ENCODE measurements at regions not wholly inside any gene's neighbourhood (a gene's known extent, or its start where the extent isn't known, plus 50 kb on each side); places are given as distances from the start of the nearest gene placed in this dataset.

DNA sequence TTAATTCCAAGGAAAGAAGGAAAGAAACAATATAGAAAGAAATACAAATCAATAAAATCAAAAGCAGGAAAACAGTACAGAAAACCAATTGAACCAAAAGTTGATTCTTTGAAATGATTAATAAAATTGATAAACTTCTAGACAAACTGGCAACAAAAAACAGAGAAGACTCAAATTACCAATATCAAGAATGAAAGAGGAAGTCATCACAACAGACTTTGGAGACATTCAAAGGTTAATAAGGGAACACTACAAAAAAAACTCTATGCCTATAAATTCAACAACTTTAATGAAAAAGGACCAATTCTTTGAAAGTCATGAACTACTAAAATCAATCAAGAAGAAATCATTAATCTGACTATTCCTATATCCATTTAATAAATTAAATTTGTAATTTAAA lies 329.3 kb upstream of the NR5A2 start:
- no peak for DNase-seq (ENCODE audit: low read depth in 2 of 2)

DNA sequence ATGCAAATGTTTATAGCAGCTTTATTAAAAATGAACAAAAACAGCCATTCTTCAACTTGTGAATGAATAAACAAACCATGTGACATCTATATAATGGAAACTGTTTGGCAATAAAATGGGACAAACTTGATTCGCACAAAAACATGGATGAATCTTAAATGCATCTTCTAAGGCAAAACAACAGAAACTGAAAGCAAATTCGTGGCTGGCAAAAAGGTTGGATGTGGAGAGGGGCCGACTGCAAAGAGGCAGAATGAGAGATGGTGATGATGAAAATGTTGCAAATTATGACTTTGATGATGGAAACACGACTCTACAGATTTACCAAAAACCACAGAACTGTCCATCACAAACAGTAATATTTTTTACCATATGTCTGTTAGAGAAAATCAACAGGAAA lies 327.0 kb upstream of the NR5A2 start:
- no peak for DNase-seq (ENCODE audit: low read depth in 2 of 2)

GRCh38 chr1:199701726-199702125 lies 325.8 kb upstream of the NR5A2 start:
- DNase-seq (ENCODE audit: low read depth in 2 of 2), result no peak

GRCh38 chr1:199704231-199704630 lies 323.3 kb upstream of the NR5A2 start:
- DNase-seq (ENCODE audit: low read depth in 2 of 2), result no peak

DNA sequence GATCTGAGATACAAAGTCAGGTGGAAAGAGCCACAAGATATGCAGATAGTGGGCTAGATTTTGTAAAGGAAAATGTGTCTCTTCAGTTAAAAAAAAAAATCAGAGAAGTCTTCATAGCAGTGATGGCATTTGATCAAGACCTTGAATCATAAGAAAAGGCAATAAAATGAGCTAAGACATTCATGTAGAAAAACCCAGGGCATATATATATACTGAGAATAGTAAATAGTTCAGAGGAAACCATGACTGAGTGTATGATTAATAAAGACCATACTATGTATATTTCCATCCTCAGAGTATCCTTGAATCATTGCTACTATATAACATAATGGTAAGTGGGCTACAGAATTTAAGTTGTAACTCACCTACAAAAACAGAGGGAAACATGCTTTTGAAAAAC lies 321.7 kb upstream of the NR5A2 start:
- DNase-seq (ENCODE audit: low read depth in 2 of 2), result no peak

DNA sequence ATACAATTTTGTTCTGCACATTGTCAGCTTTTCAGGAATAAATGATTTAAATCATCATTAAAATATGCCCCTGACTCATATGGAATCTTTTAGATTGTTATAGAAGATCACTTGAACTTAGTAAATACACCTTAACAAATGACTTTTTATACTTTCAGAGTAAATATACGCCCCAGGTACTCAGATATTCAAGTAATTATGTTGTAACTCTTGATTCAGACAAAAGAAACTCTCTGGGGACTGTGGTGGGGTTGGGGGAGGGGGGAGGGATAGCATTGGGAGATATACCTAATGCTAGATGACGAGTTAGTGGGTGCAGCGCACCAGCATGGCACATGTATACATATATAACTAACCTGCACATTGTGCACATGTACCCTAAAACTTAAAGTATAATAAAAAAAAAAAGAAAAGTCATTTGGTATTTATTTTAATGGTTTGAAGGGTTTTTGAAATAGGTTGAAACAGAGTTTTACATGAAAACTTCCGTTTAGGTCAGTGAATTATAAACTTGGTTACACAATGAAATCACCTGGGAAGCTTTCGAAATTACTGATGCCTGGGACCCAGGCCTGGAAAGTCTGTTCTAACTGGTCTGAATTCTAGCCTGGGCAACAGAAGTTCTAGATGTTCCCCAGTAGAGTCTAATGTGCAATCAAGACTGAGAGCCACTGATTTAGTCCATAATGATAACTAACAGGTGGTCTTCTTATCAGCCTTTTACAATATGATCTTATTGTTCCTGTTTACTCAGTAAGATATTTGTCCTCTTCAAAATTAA lies 320.5 kb upstream of the NR5A2 start:
- no peak for DNase-seq (ENCODE audit: low read depth in 2 of 2)

DNA sequence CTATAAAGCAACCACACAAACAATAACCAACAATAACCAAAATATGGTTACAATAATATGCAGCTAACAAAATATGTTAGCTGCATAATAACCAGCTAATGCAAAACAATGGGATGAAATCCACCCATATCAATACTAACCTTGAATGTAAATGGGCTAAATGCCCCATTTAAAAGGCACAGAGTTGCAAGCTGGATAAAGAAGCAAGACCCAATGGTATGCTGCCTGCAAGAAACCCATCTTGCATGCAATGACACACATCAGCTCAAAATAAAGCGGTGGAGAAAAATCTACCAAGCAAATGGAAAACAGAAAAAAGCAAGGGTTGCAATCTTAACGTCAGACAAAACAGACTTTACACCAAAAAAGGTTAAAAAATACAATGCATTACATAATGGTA lies 316.5 kb upstream of the NR5A2 start:
- DNase-seq (ENCODE audit: low read depth in 2 of 2), result no peak

- no peak for DNase-seq (ENCODE audit: low read depth in 2 of 2)
Measured at GRCh38 chr1:199716729-199717128, 310.8 kb upstream of the NR5A2 start.

GRCh38 chr1:199719156-199719842 lies 308.2 kb upstream of the NR5A2 start:
- DNase-seq (ENCODE audit: low read depth in 2 of 2), result no peak

GRCh38 chr1:199720496-199720895 lies 307.0 kb upstream of the NR5A2 start:
- DNase-seq (ENCODE audit: low read depth in 2 of 2), result no peak

DNA sequence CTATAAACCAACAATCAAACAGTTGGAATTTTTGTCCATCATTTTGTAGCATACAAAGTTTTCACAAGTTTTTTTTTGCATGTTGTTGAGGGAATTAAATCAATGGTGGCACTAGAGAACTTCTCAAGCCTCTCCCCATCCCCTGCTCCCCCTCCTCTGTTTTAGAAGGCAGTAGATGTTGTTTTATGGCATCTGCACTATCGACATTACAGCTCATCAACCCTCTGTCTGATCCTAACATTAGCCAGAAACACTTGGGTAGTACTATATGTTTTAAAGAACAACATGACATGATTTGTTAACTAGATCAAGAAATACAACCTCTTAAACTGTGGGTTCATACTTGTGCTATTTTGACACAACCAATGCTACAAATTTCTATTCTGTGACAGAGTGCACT lies 306.5 kb upstream of the NR5A2 start:
- no peak for DNase-seq (ENCODE audit: low read depth in 2 of 2)

GRCh38 chr1:199723250-199723956 lies 304.1 kb upstream of the NR5A2 start:
- no peak for DNase-seq (ENCODE audit: low read depth in 2 of 2)

- no peak for DNase-seq (ENCODE audit: low read depth in 2 of 2)
Measured at GRCh38 chr1:199724049-199724448, 303.5 kb upstream of the NR5A2 start.

DNA sequence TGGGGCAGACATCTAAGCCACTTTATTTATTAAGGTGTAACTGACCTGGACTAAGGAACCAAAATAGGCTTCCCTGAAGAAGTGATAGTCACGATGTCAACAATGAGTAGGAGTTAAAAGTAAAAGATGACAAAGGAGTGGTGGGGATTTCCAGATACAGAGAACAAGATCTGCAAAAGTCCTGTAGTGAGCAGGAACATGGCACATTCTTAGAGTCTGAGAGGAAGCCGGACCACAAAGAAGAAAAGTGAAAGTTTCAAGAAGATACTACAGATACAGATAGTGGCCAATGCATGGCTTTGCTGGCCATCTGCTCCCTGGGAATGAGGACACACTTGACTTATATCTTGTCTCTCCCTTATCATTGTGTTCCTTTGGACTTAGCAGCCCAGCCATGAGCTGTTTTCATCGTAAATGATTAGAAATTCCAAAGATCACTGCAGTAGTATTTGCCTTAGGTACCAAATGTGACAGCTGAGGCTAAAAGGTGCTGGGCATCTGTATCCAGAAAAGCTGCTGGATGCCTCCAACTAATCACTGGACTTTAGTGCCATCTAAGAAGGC lies 302.4 kb upstream of the NR5A2 start:
- DNase-seq (ENCODE audit: low read depth in 2 of 2), result no peak

- no peak for DNase-seq (ENCODE audit: low read depth in 2 of 2)
Measured at GRCh38 chr1:199727682-199728081, 299.8 kb upstream of the NR5A2 start.

GRCh38 chr1:199728345-199728744 lies 299.2 kb upstream of the NR5A2 start:
- no peak for DNase-seq (ENCODE audit: low read depth in 2 of 2)

- DNase-seq (ENCODE audit: low read depth in 2 of 2), result no peak
Measured at GRCh38 chr1:199733125-199733524, 294.4 kb upstream of the NR5A2 start.

GRCh38 chr1:199734186-199734585 lies 293.3 kb upstream of the NR5A2 start:
- no peak for DNase-seq (ENCODE audit: low read depth in 2 of 2)

DNA sequence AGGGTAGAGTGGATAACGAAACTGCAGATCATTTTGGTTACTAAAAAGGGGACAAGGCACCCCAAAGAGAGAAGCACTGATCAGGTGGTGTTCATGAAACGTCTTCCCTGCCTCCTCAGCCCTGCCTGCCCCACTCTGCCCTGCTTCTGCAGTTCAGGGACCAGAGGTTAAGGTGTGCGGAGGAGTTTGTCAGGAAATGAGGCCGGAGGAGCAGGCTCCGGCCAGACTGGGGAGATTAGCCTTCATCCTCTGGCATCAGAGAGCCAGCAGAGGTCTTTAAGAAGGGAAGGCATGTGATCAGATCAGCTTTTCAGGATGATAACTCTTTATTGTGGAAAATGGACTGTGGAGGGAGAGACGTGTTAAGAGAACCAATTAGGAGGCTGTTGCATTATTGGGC lies 291.9 kb upstream of the NR5A2 start:
- DNase-seq (ENCODE audit: low read depth in 2 of 2), result no peak

DNA sequence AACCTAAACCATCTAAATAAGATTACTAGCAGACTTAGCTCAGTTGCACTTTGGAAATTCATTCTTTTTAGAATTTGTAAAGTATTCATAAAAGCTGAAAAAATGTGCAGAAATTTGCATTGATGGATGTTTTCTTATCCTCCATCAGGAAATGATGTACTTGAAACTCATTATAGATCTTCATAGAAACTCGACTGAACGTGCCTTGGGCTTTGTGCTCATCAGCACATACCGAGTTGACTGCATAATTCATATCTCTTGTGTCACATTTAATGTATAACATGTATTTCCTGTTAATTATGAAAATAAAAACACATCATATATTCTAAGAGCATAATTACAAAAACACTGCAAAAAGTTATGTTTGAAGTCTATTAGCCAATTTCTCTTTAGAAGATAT lies 290.9 kb upstream of the NR5A2 start:
- DNase-seq (ENCODE audit: low read depth in 2 of 2), result no peak

- DNase-seq (ENCODE audit: low read depth in 2 of 2), result no peak
Measured at GRCh38 chr1:199741586-199741985, 285.9 kb upstream of the NR5A2 start.

DNA sequence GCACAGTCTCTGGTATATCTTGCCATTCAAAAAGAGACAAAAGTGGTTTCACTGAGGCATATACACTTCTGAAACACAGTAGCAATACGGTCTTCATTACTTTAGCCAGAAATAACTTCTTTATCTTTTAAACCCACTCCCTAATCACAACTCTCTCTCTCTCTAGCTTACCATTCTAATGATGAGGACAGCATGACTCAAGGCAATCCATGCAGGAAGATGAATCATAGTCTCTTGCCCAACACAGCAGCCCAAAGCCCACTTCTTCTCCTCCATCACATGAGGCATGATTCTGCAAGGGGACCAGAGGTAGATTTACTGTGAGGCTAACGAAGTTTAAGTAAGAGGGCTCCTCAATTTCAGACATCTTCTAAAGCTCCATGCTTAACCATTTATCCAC lies 285.0 kb upstream of the NR5A2 start:
- DNase-seq (ENCODE audit: low read depth in 2 of 2), result no peak

DNA sequence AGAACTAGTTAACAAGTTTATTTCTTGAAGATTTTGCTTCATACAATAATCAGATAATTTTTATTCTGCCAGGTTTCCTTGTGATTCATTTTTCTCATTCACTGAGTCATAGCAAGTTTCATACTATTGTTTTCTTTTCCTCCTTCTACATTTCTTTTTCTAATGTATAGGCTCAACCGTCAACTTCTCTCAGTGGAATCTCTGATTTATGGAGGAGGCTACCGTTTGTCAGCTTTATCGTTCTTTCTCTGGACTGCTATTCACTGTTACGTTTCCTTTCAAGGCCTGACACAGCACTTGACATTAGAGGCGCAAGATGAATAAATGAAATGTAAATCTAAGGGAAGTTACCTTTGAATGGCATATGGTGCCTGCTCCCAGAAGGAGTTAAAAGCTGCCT lies 284.3 kb upstream of the NR5A2 start:
- DNase-seq (ENCODE audit: low read depth in 2 of 2), result no peak
